OCI-M1 (cell line): ENCODE measurements at regions not wholly inside any gene's neighbourhood (a gene's known extent, or its start where the extent isn't known, plus 50 kb on each side); places are given as distances from the start of the nearest gene placed in this dataset.
"Not testable (repeated sequence)": the region's sequence is repeated elsewhere in the genome, so short reads cannot be mapped to it uniquely, and the experiment has no call there.

Experiments used
- DNase-seq: peaks from one replicate; lab custom pipeline; 2025; lab: John Stamatoyannopoulos, UW

DNA sequence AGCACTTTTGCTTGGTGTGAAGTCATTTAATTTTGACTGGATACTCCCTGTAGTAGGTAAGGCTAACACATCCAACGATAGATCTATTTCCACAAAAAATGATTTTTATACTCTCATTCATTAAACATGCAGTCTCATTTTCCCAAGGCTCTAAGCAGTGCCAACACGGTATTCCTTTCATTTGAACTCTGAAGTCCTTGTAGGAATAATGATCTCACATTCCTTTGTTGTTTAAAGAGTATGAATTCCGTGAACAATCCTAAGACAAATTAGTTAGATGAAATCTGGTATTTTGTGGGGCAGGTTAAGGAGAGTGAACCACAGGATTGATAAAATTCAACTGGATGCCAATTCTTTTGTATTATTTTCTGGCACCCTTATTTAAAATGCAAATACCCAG, 66.6 kb downstream of the LACC1 start:
- no peak for DNase-seq

DNA sequence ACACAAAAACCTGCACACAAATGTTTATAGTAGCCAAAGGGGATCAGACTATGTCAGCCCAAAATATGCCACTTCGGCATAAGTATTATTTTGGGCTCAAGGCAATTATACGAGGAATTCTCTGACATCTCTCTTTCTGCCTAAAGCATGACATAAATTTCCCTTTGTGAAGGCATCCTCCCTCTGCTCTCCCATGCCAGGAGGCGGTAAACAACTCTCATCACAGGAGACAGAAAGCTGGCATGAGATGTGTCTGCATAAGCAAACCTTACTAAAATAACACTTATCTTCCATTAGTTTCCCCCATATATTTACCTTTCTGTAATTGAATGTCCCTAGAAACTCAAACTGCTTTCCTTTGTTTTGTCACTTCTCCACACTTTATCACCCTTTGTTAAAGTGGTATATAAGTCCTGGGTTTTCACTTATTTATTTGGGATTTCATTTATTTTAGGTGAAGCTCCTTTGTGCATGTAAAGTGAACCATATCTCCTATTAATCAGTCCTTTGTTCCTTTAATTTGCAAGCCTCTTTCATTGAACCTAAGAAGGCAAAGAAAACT, 68.3 kb downstream of the LACC1 start:
- DNase-seq = no peak

DNA sequence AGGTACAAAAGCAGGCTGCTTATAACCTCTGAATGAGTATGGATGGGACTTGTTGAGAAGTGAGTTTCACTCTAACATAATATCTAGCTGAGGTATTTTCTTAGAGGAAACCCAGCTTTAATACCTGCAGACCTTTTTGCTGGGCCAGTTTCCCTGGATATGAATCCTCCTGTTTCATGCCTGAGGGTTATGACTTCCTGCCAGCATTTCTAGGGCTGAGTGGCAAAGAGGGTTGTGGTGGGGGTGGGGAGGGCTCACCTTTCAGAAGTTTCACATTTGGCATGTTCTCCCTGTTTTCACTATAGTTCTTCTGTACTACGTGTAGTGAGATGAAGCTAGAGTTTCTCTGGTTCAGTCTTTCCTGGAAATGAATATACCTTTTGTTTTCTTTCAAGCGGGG, 73.7 kb downstream of the LACC1 start:
- no peak for DNase-seq

DNA sequence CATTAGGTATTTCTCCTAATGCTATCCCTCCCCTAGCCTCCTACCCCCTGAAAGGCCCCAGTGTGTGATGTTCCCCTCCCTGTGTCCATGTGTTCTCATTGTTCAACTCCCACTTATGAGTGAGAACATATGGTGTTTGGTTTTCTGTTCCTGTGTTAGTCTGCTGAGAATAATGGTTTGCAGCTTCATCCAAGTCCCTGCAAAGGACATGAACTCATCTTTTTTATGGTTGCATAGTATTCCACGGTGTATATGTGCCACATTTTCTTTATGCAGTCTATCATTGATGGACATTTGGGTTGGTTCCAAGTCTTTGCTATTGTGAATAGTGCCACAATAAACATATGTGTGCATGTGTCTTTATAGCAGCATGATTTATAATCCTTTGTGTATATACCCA, 77.3 kb downstream of the LACC1 start:
- DNase-seq = not testable (repeated sequence)

DNA sequence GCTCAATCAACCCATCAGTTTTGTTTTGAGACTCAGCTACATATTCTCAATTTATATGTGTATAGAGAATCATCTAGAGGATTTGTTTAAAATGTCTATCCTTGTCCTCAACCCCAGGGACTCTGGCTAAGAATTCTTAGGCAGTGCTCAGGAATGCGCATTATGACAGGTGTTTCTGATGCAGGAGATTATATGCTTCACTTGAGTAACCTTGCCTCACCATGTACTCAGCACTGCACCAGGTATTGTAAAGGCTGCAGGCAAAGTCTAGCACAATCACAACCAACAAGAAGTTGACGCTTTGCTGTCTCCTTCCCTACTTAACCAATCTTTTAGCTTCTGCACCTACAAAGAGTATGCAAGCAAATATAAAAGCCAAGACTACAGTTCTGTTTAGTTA, 79.6 kb downstream of the LACC1 start:
- DNase-seq = no peak

DNA sequence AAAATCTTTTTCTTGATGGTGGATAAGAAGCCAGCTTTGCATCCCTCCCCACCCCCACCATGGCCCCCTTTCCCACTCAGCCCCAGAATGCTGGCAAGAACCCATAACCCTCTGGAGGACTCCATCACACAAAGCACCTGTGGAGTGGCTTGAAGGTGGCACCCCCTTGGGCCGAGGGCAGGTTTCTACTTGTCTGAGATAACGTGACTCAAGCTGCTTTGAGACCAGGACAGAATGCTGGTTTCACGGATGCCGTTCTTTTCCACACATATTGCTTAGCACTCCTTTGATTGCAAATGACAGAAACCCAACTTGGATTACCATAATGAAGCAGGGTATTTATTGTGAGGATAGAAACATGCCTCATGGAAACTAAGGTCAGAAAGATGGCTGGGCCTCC, 82.2 kb downstream of the LACC1 start:
- DNase-seq = no peak

DNA sequence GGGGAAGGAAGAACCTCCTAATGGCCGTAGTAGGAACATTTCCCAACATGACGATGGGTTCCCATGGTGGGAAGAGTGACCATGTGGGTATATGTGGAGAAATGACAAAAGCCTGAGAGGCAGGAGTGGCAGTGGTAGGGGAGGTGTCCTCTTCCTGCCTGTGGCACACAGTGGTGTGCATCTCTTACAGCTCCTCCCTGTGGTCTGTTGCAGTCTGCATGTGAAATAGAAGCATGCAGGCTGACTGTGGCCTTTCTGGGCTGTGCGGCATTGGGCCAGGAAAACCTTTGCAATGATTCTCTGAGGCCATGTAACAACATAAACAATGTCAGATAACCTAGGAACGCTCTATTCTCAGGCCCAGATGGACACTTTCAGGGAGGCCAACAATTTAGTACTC, 84.0 kb downstream of the LACC1 start:
- no peak for DNase-seq

DNA sequence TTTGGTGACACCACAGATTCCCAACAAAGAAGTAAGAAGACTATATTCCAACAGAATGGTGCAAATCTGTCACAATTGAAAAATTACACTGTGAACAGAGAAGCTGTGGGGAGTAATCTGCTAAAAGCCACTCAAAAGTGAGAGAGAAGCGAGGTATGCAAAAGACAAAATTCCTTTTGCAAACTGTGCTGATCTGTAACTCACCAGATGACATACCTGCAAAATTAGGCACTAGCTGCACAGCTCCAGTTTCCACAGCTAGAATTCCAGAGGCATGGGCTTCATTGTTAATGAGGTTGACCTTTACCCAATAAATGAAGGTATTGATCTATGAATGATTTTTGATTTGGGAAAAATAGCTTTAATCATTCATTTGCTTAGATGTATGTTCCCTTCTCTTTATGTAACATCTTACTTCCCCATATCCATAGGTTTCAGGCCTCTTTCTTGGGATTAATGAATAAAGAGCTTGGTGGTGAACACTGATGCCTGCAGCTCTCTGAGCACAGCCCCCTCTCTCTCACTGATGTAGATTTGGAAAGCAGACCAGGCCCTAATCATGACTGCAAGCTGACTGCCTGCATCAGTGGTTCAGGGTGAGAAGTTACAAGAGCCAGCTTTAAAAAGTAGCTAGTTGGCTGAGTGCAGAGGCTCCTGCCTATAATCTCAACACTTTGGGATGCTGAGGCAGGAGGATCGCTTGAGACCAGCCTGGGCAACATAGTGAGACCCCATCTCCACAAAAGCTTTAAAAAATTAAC, 85.2 kb downstream of the LACC1 start:
- no peak for DNase-seq

DNA sequence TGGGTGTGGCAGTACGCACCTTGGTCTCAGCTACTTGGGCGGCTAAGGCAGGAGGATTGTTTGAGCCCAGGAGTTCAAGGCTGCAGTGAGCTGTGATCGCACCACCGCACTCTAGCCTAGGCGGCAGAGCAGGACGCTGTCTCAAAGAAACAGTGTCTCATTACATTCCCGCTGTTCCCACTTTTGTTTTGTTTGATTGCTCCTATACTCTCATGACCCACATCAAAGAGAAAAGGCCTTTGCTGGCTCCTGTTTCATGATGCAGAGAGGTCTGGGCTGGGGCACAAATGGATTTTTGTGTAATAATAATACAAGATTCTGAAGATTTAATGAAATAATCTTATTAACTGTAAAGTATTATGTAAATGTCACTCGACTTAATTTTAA, 85.7 kb downstream of the LACC1 start:
- no peak for DNase-seq

DNA sequence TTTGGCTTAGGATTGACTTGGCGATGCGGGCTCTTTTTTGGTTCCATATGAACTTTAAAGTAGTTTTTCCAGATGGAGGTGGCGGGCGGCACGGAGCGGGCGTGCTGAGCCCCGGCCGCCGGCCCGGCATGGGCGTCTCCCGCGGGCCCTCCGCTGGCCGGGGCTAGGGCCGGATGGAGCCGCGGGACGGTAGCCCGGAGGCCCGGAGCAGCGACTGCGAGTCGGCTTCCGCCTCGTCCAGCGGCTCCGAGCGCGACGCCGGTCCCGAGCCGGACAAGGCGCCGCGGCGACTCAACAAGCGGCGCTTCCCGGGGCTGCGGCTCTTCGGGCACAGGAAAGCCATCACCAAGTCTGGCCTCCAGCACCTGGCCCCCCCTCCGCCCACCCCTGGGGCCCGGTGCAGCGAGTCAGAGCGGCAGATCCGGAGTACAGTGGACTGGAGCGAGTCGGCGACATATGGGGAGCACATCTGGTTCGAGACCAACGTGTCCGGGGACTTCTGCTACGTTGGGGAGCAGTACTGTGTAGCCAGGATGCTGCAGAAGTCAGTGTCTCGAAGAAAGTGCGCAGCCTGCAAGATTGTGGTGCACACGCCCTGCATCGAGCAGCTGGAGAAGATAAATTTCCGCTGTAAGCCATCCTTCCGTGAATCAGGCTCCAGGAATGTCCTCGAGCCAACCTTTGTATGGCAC, 88.7 kb downstream of the LACC1 start:
- not testable (repeated sequence) for DNase-seq

DNA sequence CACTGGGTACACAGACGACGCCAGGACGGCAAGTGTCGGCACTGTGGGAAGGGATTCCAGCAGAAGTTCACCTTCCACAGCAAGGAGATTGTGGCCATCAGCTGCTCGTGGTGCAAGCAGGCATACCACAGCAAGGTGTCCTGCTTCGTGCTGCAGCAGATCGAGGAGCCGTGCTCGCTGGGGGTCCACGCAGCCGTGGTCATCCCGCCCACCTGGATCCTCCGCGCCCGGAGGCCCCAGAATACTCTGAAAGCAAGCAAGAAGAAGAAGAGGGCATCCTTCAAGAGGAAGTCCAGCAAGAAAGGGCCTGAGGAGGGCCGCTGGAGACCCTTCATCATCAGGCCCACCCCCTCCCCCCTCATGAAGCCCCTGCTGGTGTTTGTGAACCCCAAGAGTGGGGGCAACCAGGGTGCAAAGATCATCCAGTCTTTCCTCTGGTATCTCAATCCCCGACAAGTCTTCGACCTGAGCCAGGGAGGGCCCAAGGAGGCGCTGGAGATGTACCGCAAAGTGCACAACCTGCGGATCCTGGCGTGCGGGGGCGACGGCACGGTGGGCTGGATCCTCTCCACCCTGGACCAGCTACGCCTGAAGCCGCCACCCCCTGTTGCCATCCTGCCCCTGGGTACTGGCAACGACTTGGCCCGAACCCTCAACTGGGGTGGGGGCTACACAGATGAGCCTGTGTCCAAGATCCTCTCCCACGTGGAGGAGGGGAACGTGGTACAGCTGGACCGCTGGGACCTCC, 89.4 kb downstream of the LACC1 start:
- not testable (repeated sequence) for DNase-seq

DNA sequence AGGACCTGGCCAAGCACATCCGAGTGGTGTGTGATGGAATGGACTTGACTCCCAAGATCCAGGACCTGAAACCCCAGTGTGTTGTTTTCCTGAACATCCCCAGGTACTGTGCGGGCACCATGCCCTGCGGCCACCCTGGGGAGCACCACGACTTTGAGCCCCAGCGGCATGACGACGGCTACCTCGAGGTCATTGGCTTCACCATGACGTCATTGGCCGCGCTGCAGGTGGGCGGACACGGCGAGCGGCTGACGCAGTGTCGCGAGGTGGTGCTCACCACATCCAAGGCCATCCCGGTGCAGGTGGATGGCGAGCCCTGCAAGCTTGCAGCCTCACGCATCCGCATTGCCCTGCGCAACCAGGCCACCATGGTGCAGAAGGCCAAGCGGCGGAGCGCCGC, 90.2 kb downstream of the LACC1 start:
- DNase-seq = not testable (repeated sequence)

DNA sequence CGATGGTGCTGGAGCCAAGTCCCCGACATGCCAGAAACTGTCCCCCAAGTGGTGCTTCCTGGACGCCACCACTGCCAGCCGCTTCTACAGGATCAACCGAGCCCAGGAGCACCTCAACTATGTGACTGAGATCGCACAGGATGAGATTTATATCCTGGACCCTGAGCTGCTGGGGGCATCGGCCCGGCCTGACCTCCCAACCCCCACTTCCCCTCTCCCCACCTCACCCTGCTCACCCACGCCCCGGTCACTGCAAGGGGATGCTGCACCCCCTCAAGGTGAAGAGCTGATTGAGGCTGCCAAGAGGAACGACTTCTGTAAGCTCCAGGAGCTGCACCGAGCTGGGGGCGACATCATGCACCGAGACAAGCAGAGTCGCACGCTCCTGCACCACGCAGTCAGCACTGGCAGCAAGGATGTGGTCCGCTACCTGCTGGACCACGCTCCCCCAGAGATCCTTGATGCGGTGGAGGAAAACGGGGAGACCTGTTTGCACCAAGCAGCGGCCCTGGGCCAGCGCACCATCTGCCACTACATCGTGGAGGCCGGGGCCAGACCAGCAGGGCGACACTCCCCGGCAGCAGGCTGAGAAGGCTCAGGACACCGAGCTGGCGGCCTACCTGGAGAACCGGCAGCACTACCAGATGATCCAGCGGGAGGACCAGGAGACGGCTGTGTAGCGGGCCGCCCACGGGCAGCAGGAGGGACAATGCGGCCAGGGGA, 91.0 kb downstream of the LACC1 start:
- not testable (repeated sequence) for DNase-seq

DNA sequence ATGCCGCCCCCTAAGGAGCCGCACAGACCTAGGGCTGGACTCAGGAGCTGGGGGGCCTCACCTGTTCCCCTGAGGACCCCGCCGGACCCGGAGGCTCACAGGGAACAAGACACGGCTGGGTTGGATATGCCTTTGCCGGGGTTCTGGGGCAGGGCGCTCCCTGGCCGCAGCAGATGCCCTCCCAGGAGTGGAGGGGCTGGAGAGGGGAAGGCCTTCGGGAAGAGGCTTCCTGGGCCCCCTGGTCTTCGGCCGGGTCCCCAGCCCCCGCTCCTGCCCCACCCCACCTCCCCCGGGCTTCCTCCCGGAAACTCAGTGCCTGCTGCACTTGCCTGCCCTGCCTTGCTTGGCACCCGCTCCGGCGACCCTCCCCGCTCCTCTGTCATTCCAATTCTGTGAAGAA, 91.6 kb downstream of the LACC1 start:
- not testable (repeated sequence) for DNase-seq

DNA sequence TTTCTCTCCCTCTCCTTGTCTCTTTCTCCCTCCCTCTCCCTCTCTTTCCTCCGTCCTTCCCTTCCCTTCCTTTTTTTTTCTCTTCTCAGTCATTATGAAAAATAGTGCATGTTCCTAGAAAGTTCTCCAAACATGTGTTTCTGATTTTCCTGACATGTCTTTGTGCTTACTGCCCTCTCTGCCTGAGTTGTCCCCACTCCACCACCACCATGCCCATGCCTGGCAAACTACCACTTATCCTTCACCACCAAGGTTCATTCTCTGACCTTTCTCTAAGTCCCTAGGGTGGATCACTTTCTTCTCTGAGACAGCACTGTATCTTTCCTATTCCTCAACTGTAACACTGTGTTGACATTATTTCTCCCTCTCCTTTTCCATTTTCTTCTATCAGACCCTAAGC, 98.2 kb downstream of the LACC1 start:
- no peak for DNase-seq

DNA sequence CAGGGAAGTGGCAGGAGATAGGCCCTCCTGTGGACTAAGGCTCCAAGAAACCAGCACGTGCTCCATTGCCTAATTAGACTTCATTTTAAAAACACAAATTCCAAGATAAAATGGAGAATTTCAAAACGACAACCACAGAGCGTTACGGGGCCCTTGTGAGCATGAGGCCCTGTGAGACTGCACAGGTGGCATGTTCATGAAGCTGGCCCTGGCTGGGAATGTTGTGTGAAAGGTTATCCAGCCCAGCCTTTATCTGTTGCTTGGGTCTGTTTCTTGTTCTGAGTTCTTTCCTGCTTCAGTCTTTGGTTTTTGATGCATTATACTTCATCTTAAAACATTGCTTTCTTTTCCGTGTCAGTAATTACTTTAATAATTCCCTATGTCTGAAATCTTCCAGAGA, 99.0 kb downstream of the LACC1 start:
- no peak for DNase-seq

DNA sequence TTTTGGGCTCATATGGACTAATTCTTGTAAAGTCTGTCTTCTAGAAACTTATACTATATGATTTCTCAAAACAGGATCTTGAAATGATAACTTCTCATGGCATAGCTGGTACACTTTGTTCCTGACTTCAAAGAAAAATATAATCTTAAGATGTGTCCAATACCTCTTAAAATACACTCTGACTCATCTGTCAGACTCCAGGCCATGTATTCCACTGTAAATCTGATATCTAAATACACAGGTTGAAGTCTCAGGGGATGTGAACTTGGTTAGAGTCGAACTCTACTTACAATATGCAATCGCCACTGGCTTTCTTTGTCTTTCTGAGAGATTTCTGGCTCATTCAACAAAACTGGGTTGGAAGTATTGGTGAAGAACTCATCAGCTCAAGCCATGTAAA, 99.8 kb downstream of the LACC1 start:
- no peak for DNase-seq

DNA sequence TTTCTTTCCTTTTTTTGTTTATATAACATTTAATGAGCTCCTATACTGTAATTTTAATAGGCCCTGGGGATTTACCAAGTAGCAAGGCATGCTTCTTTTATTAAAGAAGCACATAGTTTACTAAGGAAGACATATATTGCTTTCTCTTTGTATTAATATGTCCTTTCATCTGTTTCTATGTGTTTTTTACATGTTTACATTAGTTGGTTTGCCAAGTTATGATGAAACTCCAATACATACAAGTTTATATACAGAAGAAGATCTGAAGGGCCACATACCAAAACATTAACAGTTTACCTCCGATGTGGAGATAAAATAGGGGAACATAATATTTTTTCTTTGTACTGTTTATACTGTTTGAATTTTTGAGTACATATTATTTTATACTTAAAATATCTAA, 100.9 kb downstream of the LACC1 start:
- no peak for DNase-seq

DNA sequence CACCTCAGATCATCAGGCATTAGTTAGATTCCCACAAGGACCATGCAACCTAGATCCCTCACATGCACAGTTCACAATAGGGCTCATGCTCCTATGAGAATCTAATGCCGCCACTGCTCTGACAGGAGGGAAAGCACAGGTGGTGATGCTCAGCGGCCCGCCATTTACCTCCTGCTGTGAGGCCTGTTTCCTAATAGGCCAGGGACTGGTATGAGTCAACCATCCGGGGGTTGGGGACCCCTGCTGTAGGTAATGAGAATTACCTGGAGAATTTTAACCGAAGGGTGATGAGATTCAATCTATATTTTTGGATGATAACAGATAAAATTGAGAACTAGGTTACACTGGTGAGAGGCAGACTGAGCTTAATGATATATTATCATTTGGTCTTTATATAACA, 101.4 kb downstream of the LACC1 start:
- DNase-seq = no peak

DNA sequence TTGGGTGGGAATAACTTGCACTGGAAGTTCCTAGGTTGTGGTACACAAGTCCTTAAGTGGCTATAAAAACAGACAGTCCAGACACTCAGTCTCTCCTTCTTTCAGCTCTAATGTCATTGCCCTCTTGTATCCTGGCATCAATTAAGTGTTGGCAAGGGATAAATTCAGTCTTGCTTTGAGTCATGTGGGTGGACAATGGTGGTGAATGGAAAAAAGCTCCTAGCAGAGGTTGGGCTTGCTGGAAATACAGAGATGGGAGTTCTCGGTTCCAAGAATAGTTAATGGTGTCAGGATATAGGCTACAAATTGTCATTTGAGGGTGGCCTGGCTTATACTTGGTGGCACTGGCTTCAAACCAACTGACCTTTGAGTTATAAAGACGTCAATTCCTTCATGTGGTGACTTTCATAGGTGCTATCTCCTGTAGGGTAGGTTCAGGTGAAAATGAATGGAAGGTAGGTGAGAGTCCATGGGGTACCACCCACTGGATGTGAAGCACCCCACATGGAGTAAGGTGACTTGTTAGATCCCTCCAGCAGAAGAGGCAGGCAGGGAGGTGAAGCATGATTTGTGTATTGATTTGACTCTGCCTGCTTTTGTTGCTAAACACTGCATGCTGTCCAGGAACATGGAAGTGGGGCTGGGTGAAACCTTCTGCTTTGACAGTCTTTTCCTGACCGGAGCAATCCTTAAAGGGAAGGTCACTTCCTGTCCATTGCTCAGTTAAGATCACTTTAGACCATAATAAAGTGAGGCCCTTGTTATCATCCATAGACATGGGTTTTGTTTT, 102.0 kb downstream of the LACC1 start:
- no peak for DNase-seq

DNA sequence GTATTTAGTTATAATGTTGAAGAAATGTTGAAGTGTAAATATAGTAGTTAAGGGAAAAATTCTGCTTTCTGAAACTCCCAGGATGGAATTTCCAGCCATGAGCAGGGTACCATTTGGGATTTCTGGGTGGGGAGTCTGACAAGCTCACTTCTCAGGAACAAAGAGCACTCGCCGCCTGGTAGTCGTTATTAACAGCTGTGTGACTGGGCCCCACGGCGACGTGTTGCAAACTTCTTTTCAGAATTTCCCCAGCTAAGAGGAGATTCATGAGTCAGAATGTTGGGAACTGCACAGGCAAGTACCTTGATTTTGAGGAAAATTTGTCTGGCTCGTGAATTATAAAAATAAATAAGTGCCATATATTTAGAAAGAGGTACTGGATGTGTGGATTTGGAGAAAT, 103.7 kb downstream of the LACC1 start:
- DNase-seq = no peak
